ENCODE measurements at regions not wholly inside any gene's neighbourhood (a gene's known extent, or its start where the extent isn't known, plus 50 kb on each side); places are given as distances from the start of the nearest gene placed in this dataset.

DNA sequence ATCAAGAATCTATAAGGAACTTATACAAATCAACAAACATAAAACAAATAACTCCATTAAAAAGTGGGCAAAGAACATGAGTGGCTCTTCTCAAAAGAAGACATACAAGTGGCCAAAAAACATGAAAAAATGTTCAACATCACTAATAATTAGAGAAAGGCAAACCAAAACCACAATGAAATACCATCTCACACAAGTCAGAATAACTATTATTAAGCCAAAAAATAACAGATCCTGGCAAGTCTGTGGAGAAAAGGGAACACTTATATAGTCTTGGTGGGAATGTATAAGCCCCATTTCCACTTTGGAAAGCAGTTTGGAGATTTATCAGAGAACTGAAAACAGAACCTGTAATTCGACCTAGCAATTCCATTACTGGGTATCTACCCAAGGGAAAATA is 921.0 kb downstream of the KCNA4 start:
- TF ChIP-seq SP1 (IDR thresholded peaks at IDR 0.05) = no peak
- TF ChIP-seq HDGF (IDR thresholded peaks at IDR 0.05; ENCODE audit: borderline replicate concordance) = no peak
- no peak for TF ChIP-seq BHLHE40 (IDR thresholded peaks at IDR 0.05; ENCODE audit: borderline replicate concordance)
- no peak for TF ChIP-seq ARNT (IDR thresholded peaks at IDR 0.05)
- no peak for TF ChIP-seq TARDBP (IDR thresholded peaks at IDR 0.05)
- no peak for TF ChIP-seq FOXM1 (IDR thresholded peaks at IDR 0.05; ENCODE audit: borderline replicate concordance)
- no peak for TF ChIP-seq LEF1 (IDR thresholded peaks at IDR 0.05; ENCODE audit: borderline replicate concordance)
- no peak for TF ChIP-seq ELF4 (IDR thresholded peaks at IDR 0.05)
- no peak for TF ChIP-seq CTBP1 (IDR thresholded peaks at IDR 0.05; ENCODE audit: borderline replicate concordance)
- TF ChIP-seq SUZ12 (IDR thresholded peaks at IDR 0.05) = no peak
- no peak for TF ChIP-seq FOXK2 (IDR thresholded peaks at IDR 0.05)
- TF ChIP-seq PKNOX1 (IDR thresholded peaks at IDR 0.05) = no peak
- TF ChIP-seq ZNF384 (IDR thresholded peaks at IDR 0.05) = no peak
